GM19397 (cell line): ENCODE measurements at regions not wholly inside any gene's neighbourhood (a gene's known extent, or its start where the extent isn't known, plus 50 kb on each side); places are given as distances from the start of the nearest gene placed in this dataset.
A peak's percentile ranks its signal among the peaks of the same experiment; 100 is the strongest.
"Not testable (repeated sequence)": the region's sequence is repeated elsewhere in the genome, so short reads cannot be mapped to it uniquely, and the experiment has no call there.

Experiments
- ATAC-seq: cut with Tn5 transposase; IDR thresholded peaks from one replicate; pipeline ENCODE4 v1.9.1; 2021; ENCODE audit warnings: mild to moderate bottlenecking, moderate library complexity; ENCODE audit not compliant: unreplicated experiment

DNA sequence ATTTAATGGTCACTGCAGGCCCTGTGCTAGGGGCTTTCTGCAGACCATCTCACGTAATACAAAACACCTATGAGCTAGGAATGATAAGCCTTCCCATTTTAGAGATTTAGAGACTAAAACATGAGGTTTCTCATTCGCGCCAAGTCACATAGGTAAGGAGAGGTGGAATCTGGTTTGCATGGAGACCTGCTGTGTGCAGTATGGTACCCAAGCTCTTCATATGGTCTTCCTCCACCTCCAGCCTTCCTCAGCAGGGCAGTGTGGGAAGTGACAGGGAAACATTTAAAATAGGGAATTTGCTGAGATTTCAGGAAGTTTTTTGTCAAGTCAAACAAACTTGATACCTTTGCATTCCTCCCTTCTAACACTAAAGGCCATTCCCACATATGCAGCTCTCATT, 337.6 kb downstream of the IL20RB start:
- no peak for ATAC-seq

DNA sequence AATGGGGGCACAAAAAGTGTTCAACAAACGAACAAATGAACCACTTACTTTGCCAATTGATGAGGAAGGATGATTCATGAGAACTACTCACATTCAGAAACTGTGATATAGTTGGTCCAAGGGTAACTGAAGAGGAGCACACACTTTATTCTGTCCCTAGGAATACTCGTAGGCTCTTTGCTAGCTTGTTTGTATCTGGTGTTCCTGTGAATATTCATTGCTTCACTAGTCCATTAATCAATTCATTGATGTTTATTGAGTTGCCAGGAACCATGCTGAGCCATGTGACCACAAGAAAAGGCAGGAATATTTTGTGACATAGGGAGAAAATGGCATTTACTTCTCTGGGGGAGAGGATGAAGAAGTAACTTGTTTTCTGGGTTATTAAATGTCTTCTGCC, 338.3 kb downstream of the IL20RB start:
- no peak for ATAC-seq

DNA sequence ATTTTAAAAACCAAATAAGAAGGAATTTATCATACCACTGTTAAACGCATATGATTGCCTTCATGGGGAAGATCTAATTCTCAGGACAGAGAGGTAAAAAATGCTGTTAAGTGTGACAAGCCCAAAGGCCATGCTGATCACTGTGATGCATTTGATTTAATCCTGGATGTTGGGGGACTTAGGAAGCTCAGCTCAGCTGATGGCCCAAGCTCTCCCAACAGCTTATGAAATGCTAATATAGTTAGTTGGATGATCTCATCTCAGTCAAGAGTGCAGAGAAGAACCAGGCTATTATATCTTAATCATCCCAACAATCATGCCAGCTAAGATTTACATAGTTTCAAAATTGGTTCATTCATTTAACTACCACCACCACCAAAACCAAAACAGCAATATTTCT, 340.0 kb downstream of the IL20RB start:
- no peak for ATAC-seq

DNA sequence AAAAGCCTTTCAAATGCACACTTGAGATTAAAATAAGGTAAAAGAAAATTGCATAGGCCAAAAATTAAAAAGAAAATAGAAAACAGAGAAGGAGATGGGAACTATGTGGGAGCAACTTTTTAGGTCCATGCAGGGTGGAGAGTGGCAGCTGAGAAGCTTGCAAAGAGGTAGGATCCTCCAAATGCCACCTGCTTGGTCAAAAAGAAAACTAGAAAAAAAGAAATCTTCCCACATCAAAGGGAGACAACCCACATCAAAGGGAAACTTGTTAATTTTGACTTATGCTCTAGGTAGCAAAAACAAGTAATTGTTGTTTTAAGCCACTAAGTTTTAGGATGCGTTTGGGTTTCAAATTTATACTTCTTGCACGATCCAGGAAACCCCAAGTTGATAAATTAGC, 342.9 kb downstream of the IL20RB start:
- no peak for ATAC-seq

DNA sequence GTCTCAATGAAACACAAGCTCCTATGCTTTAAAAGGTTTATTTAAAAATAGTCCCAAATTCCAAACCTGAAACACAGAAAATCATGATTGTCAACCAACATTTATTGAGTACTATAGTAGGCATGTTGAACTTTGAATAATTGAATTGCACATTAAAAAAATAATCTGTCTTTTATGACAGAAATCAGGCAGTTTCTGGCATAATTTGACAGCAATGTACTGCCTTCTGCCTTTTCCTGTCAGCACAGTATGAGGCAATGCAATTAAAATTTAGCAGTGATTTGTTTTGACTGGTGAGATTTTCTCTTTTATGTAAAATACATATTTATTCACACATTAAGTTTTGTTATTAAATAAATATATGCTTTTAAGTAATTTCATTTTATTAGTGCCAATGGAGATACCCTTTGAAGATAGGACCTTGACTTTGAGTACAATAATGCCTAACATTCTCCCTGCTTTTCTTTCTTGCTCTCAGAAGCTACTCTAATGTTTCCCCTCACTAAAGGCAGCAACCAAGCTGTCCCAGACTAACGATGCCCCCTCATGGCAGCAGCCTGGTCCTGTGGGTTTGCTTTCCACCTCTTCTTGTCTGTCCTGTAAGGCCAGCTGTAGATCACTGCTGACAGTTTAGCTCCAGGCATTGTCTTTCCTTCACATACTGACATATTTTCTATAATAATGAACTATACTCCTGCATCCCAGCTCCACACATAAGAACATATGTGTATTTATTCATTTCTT, 346.7 kb downstream of the IL20RB start:
- ATAC-seq = no peak

DNA sequence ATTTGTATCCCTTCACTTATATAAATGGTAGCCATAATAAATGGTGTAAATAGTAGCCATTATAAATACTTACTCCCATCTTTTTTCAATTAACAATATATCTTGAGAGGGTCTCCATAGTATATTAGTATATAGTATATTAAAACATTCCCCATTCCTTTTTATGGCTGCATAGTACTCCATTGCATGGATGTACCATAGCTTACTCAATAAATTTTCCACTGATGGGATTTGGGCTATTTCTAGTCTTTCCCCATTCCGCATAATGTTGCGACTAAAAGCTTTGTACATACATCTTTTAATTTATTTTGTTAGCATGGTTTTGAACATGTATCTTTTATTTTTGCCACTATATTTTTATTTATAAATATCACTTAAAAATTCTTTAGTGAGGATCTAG, 366.3 kb downstream of the IL20RB start:
- ATAC-seq = no peak

DNA sequence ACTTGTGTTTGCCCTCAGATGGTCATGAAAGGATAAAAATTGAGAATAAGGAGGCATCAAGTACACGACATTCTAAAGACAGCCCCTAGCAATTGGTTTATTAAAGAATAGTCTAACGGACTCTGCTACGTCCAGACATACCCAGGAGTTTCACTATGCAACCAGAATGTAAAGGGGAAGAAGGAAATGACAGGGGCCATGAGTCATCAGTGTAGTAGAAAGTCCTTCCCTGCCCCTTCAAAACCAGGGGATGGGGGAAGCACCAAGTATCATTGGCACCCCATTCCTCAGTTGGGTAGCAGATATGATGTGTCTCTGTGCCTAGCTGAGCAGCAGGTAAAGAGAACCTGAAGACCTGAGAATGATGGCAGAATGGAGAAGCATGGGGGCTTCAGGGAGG, 367.4 kb downstream of the IL20RB start:
- no peak for ATAC-seq

DNA sequence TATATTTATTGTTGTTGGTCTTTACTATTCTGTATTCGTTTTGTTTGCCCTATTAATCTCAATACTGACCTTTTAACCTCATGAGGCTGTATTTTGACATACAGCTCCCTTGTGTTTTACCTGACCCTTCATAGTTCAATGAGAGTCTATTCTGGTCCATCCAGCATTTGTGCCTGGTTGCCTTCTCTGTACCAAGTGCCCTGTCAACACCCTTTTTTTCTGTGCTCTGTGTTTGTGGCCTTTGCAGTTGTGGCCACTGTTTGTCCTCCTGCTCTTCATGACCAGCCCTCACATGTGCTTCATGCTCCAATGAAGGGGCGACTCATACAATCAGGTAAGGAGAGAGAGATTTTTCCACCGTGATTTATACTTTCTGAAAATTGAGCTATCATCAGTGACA, 368.2 kb downstream of the IL20RB start:
- ATAC-seq = no peak

DNA sequence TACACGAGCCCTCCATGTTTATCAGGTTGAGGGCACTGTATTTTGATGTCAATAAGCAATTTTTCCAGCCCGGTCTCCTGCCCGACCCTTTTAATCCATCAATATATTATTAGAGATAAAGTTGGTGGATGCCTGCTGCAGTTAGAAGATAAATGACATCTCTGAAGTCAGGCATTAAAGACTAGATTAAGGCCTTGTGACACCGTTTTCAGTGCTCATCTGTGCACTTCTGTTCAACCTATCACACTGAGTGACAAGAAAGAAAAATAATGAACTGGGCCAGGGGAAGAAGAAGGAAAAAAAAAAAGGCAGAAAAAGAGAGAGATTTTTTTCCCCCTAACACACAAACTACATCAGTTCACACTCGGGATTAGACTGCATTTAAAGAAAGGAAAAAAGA, 371.8 kb downstream of the IL20RB start:
- ATAC-seq = no peak

DNA sequence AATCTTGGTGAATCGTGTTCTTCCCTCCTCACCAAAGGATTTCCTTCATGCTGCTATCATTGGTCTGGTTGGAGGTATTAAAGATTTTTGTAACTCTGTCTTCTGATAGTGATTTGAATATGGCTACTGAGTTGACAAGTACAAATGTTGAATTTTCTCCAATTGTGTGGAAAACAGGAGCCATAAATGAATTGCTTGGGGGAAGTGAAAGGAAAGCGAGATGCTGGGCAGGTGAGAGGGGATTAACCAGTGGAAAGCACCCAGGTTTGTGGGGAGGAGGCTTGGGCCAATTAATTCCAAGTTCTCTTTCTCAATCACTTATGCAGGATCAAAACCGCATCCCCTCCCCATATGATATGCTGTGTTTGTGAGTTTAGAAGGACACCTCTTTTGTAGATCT, 372.5 kb downstream of the IL20RB start:
- ATAC-seq = no peak

DNA sequence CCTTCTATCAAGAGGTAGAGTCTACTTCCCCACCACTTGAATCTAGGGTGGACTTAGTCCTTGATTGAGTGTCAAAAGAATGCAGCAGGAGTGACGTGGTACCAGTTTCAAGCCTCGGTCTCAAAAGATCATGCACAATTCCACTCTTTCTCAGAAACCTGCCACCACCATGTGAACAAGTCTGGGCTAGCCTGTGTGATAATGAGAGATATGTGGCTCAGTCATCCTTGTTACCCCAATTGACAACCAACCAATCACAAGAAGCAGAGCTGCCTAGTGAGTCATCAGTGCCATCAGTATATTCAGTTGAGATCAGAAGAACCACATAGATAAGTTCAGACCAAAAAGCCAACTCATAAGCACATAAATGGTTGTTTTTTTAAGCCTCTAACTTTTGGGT, 374.5 kb downstream of the IL20RB start:
- no peak for ATAC-seq

DNA sequence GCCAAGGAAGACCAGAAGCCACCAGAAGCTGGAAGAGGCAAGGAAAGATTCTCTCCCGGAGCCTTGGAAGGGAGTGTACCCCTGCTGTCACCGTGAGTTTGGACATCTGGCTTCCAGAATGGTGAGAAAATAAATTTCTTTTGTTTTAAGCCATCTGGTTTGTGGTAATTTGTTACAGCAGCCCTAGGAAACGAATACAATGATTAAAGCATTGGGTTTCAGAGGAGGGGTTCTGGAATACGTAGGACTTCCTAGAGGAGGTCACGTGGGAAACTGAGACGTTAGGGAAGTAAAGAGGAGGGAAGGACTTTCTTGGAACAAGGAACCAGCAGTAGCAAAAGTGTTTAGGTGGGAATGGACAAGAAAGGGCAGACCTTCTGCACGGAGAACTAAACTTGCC, 377.7 kb downstream of the IL20RB start:
- no peak for ATAC-seq

DNA sequence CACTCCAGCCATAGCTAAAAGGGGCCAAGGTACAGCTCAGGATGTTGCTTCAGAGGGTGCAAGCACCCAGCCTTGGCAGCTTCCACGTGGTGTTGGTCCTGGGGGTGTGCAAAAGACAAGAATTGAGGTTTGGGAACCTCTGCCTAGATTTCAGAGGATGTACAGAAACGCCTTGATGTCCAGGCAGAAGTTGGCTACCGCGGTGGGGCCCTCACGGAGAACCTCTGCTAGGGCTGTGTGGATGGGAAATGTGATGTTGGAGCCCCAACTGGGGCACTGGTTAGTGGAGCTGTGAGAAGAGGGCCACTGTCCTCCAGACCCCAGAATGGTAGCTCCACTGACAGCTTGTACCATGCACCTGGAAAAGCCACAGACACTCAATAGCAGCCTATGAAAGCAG, 380.6 kb downstream of the IL20RB start:
- ATAC-seq = not testable (repeated sequence)

DNA sequence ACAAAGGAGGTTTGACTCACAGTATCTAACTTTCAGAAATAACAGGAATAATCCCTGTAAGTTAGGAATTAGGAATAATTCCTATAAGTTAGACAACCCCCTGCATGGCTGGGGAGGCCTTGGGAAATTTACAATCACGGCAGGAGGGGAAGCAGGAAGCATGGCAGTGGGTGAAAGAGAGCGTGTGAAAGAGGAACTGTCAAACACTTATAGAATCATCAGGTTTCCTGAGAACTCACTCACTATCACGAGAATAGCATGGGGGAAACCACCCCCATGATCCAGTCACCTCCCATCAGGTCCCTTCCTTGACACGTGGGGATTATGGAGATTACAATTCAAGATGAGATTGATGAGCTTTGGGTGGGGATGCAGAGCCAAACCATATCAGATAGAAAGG, 385.5 kb downstream of the IL20RB start:
- ATAC-seq = no peak

DNA sequence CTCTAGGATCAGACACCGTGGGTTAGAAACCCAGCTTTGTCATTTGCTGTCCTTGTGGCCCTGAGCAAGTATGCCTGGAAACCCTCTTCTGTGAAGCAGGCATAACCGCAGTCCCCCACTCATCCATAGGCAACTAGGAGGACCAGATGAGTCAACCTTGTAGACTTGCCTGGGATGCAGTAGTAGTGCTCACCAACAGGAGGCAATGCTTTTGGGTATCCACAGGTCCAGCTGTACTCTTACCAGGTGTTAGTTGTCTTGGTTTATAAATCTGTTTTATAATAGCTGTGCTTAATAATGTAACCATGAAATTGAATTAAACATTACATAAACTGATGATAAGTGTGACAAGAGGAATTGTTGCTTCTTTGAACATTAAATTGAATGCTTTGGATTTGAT, 389.3 kb downstream of the IL20RB start:
- no peak for ATAC-seq

DNA sequence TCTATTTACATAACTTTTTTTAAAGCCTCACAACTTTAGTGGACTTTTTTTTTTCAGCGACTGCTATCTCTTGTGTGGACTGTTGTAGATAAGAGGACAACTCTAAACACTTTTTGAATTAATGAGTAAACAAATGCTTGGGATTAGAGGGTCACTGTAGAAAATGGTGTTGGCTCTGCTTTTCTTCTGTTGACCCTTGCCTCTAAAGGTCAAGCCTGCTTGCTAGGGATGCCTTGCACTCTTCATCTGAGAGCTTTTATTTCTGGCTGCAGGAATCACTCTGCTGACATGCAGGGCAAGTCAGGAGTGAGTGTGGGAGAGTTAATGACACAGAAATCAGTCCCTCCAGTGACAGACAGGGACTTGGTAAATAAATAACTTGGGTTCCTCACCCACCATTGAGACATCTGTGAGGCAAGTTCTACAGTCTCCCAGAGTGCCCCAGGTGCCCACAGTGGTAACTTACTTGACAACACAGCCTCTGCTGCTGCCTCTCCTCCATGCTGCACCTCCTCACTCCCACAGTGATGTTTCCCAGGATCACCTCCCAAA, 390.1 kb downstream of the IL20RB start:
- no peak for ATAC-seq

DNA sequence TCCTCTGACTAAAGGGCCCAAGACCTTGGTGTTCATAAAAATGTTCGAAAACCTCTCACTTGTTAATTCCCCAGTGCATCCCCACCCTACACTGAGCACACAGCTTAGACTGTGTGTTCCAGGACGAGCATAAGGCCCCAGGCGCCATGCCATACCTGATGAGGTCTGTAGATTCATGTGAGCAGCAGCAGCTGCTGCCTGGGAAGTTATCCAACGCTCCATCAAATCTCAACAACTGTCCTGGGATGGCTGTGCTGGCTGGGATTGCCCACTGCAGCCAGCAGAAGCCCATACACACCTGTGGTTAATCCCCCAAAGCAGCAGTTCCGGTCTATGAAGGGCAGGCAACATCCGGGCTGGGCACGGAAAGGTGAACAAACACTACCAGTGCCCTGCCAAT, 391.2 kb downstream of the IL20RB start:
- ATAC-seq = no peak

DNA sequence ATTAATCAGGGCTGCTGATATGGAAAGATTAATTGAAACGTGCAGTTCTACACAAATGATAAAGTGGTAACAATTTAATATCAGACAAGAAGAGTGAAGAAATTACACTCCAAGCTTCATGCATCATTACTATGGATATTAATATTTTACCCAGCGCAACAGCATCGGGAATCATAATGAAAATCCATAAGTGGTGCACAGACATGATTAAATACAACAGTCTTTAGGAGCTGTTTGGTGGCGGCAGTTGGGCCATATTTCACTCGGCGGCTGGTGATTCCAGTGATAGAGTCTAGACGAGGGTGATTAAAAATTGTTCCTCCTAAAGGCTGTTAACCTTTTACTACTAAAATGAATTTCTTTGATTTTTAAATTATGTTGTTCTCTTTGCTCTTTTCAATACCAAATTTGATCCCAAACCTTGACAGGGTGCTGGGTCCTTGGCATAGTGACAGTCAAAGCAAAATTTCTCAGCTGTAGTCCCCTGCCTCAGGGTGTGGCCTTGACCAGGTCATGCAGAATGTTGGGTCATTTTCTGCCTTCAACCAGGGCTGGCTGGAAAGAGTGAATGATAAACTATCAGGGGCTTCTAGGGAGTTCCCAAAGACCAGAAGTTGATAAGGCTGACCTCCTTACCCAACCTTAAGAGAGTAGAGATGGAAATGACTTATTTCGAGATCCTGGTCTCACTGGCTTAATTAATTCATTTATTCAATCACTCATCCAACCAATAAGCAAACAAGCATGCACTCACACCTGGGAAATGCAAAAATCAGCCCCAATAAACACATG, 392.0 kb downstream of the IL20RB start:
- ATAC-seq = peak; percentile 55

DNA sequence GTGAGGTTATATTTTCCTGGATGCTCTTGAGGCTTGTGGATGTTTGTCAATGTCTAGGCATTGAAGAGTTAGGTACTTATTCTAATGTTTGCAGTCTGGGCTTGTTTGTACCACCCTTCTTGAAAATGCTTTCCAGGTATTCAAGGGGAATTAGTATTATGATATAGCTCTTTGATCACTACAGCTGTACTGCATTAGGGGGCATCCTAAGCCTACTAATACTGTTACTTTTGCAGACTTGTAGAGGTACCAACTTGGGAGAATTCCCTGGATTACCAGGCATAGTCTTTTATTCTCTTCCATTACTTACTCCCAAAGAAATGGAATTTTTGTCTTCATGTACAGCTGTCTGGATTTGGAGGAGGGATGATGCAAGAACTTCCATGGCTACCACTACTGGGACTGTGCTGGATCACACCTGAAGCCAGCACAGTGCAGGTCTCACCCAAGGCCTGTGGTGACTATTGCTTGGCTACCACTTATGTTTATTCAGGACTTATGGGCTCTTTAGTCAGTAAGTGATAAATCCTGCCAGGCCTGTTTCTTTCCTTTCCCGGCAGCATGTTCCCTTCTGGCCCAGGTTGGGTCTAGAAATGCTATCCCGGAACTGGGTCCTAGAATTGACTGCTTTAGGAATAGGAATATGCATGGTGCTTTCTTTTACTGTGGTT, 402.9 kb downstream of the IL20RB start:
- ATAC-seq = no peak

DNA sequence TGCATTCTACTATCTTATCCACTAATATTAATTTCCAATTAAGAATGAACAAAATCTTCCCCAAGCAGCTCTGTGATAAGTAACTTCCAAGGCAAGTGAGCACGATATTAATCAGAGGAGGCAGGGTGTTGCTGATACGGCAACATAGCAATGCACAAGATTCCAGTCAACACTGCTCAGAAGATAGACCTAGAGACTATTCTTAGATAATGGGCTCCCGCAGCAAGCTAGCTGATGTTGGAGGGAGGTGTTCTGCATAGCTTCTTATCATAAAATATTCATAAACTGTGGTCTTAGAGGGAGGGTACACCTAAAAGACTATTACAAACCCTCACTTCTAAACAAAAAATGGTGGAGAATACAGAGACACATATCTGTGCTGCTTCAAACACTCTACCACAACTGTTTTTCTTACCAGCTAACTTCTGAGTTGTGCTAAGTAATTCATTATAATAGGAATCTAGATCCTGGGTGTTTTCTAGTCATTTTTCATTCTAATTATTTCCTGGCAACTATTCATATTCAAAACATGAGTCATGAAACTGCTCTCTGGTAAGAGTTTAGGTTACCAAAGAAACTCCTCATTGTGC, 382.0 kb upstream of the SOX14 start:
- ATAC-seq = no peak

DNA sequence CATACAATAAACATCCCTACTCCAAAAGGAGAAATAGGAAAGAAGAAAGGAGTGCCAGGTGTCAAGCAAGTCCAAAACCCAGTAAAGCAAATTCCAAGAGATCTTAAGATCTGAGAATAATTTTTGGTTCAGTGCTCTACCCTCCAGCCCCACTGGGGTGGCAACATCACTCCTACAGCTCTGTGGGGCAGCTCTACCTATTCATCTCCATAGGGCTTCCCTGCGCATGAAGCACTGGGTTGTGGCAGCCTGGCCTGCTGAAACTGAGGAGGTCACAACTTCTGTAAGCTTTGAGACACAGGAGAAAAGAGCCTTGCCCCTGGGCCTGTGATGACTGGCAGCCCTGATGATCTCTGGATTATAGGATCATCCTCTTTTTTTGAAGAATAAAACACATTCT, 378.2 kb upstream of the SOX14 start:
- no peak for ATAC-seq
